NB4 (cell line): ENCODE measurements at regions not wholly inside any gene's neighbourhood (a gene's known extent, or its start where the extent isn't known, plus 50 kb on each side); places are given as distances from the start of the nearest gene placed in this dataset.

ENCODE experiments used
- DNase-seq: peaks from one replicate; pipeline ENCODE4 v3.0.0; 2010; ENCODE audit warnings: low read depth
- H3K4me3 ChIP-seq: one replicate; pipeline ENCODE4 v1.5.1; 2011; ENCODE audit warnings: mild to moderate bottlenecking, low read depth, low read length, moderate library complexity
- CTCF ChIP-seq: IDR thresholded peaks from one replicate; pipeline ENCODE4 v1.5.1; 2012; ENCODE audit warnings: low read depth, low read length
- MAX ChIP-seq: IDR thresholded peaks from 2 replicates; pipeline ENCODE4 v1.6.1; 2011; ENCODE audit warnings: low read depth, low read length
- MYC ChIP-seq: IDR thresholded peaks from 2 replicates; pipeline ENCODE4 v1.6.1; 2011; ENCODE audit warnings: low read depth, low read length
- POLR2A ChIP-seq: IDR thresholded peaks from 2 replicates; pipeline ENCODE4 v1.6.1; 2011; ENCODE audit warnings: mild to moderate bottlenecking; ENCODE audit not compliant: insufficient read length; ENCODE audit errors: extremely low read depth

GRCh38 chr10:37680243-37680683, 177.1 kb downstream of the ZNF248 start:
- no peak overlapping the region for H3K4me3 ChIP-seq
- TF ChIP-seq MAX (no peak), POLR2A (no peak), CTCF (no peak), MYC (no peak)
- peak; percentile 61 for DNase-seq

- no peak for DNase-seq
- no peak overlapping the region for H3K4me3 ChIP-seq
- no peak for TF ChIP-seq MAX
Observed at GRCh38 chr10:37679465-37679864, 177.9 kb downstream of the ZNF248 start.

- no peak overlapping the region for H3K4me3 ChIP-seq
- DNase-seq, result no peak
- TF ChIP-seq MAX (no peak), CTCF (no peak), MYC (no peak), POLR2A (no peak)
Observed at GRCh38 chr10:37675449-37675848, 182.0 kb downstream of the ZNF248 start.

GRCh38 chr10:37671802-37672201, 185.6 kb downstream of the ZNF248 start:
- no peak for DNase-seq
- TF ChIP-seq CTCF, result no peak
- no peak for TF ChIP-seq MAX
- TF ChIP-seq POLR2A, result no peak
- TF ChIP-seq MYC, result no peak

GRCh38 chr10:37667736-37668135, 189.7 kb downstream of the ZNF248 start:
- DNase-seq, result peak; percentile 87
- TF ChIP-seq MAX (no peak), CTCF (no peak), POLR2A (no peak), MYC (peak; percentile 36; the same call in 1 of the 2 replicates)
- H3K4me3 ChIP-seq, result no peak overlapping the region

More at GRCh38 chr10:37671802-37672201, 185.6 kb downstream of the ZNF248 start:
- no peak overlapping the region for H3K4me3 ChIP-seq

GRCh38 chr10:37654466-37654865, 202.9 kb downstream of the ZNF248 start:
- no peak overlapping the region for H3K4me3 ChIP-seq
- DNase-seq, result no peak
- TF ChIP-seq MAX, result no peak
- no peak for TF ChIP-seq POLR2A
- no peak for TF ChIP-seq CTCF
- TF ChIP-seq MYC, result no peak
